ENCODE measurements at regions not wholly inside any gene's neighbourhood (a gene's known extent, or its start where the extent isn't known, plus 50 kb on each side); places are given as distances from the start of the nearest gene placed in this dataset.

- TF ChIP-seq EP300 (IDR thresholded peaks at IDR 0.05) (no peak), POLR2AphosphoS5 (IDR thresholded peaks at IDR 0.05) (no peak), POLR2A (IDR thresholded peaks at IDR 0.05) (no peak), CTCF (IDR thresholded peaks at IDR 0.05) (no peak)
- Histone ChIP-seq H3K4me3 (no peak overlapping the region), H3K9me3 (no peaks in the 10 kb centered on the region), H3K36me3 (no peaks in the 10 kb centered on the region), H3K27ac (no peak overlapping the region), H3K4me1 (peaks cover 0 to 16% (median 7%) of the 10 kb centered on the region in 4 donors), H3K27me3 (no peaks in the 10 kb centered on the region)
- intact Hi-C loops (cut with DNase I; ENCODE audit: low total_unique reads): no loop called here
- WGBS, 5 donors: 74 to 85% (median 81%) methylated on average over 2 of the region's 2 CpGs
- DNase-seq: no peak
These were observed 91.6 kb upstream of the BCAR3 start for GRCh38 chr1:93773049-93773838.

GRCh38 chr1:93771843-93772242 is 90.2 kb upstream of the BCAR3 start:
- Histone ChIP-seq H3K27me3 (no peaks in the 10 kb centered on the region), H3K9me3 (no peaks in the 10 kb centered on the region), H3K36me3 (no peaks in the 10 kb centered on the region), H3K27ac (no peak overlapping the region), H3K4me3 (no peak overlapping the region), H3K4me1 (peaks cover 0 to 20% (median 8%) of the 10 kb centered on the region in 4 donors)
- intact Hi-C loops (cut with DNase I; ENCODE audit: low total_unique reads): no loop called here
- DNase-seq: no peak
- no peak for TF ChIP-seq POLR2AphosphoS5 (IDR thresholded peaks at IDR 0.05)
- TF ChIP-seq POLR2A (IDR thresholded peaks at IDR 0.05): no peak
- WGBS, 5 donors: 65 to 89% (median 83%) methylated on average over 2 of the region's 2 CpGs

GRCh38 chr1:93770640-93771039 is 89.0 kb upstream of the BCAR3 start:
- Histone ChIP-seq H3K9me3 (no peaks in the 10 kb centered on the region), H3K4me3 (no peak overlapping the region), H3K27me3 (no peaks in the 10 kb centered on the region), H3K36me3 (no peaks in the 10 kb centered on the region), H3K27ac (no peak overlapping the region), H3K4me1 (peaks cover 0 to 20% (median 8%) of the 10 kb centered on the region in 4 donors)
- 82 to 91% (median 86%) methylated on average over 2 of the region's 2 CpGs for WGBS, 5 donors
- intact Hi-C loops (cut with DNase I; ENCODE audit: low total_unique reads): no loop called here
- DNase-seq: no peak
- TF ChIP-seq CTCF (IDR thresholded peaks at IDR 0.05) (no peak), POLR2A (IDR thresholded peaks at IDR 0.05) (no peak), EP300 (IDR thresholded peaks at IDR 0.05) (no peak)

GRCh38 chr1:93769777-93770176 is 88.1 kb upstream of the BCAR3 start:
- Histone ChIP-seq H3K36me3 (no peaks in the 10 kb centered on the region), H3K4me1 (peaks cover 0 to 24% (median 8%) of the 10 kb centered on the region in 4 donors), H3K4me3 (no peak overlapping the region), H3K27ac (no peak overlapping the region), H3K27me3 (no peaks in the 10 kb centered on the region), H3K9me3 (no peaks in the 10 kb centered on the region)
- TF ChIP-seq POLR2A (IDR thresholded peaks at IDR 0.05) (no peak), CTCF (IDR thresholded peaks at IDR 0.05) (no peak), POLR2AphosphoS5 (IDR thresholded peaks at IDR 0.05) (no peak), EP300 (IDR thresholded peaks at IDR 0.05) (no peak)
- intact Hi-C loops (cut with DNase I; ENCODE audit: low total_unique reads): no loop called here
- no peak for DNase-seq
- 85 to 100% (median 90%) methylated on average over 2 of the region's 2 CpGs for WGBS, 5 donors

GRCh38 chr1:93768380-93768863 is 86.8 kb upstream of the BCAR3 start:
- Histone ChIP-seq H3K27me3 (no peaks in the 10 kb centered on the region), H3K27ac (peak overlapping the region in 1 of 5 donors; percentile 4), H3K9me3 (no peaks in the 10 kb centered on the region), H3K4me1 (peaks cover 0 to 25% (median 8%) of the 10 kb centered on the region in 4 donors), H3K36me3 (no peaks in the 10 kb centered on the region), H3K4me3 (no peak overlapping the region)
- WGBS, 5 donors: 39 to 58% (median 45%) methylated on average over 6 of the region's 6 CpGs
- peak in 1 of 2 donors; percentile 45 for DNase-seq
- no peak for TF ChIP-seq POLR2AphosphoS5 (IDR thresholded peaks at IDR 0.05)
- TF ChIP-seq CTCF (IDR thresholded peaks at IDR 0.05): no peak
- TF ChIP-seq EP300 (IDR thresholded peaks at IDR 0.05): no peak
- no peak for TF ChIP-seq POLR2A (IDR thresholded peaks at IDR 0.05)
- intact Hi-C loops (cut with DNase I; ENCODE audit: low total_unique reads): no loop called here
